Calu3 (cell line): ENCODE measurements at regions not wholly inside any gene's neighbourhood (a gene's known extent, or its start where the extent isn't known, plus 50 kb on each side); places are given as distances from the start of the nearest gene placed in this dataset.

Source experiments
- BruUV-seq: library from RNA; stranded (reverse); fragments of 400-500 nt; replicated peaks from 2 replicates; lab custom pipeline; 2021; lab: Mats Ljungman, UMichigan
- CTCF ChIA-PET: fragments of 300-600 bp; sonication (Branson Sonifier 250); formaldehyde crosslinking; loops from one replicate; lab custom pipeline; 2022; ENCODE audit warnings: antibody characterized with exemption; lab: Charles Lee
- DNase-seq: peaks from one replicate; pipeline ENCODE4 v3.0.0; 2022
- H3K27ac Mint-ChIP-seq: one replicate; pipeline ENCODE4 v1.8.0; 2022; ENCODE audit warnings: mixed read lengths; ENCODE audit not compliant: unreplicated experiment
- H3K27me3 Mint-ChIP-seq: one replicate; pipeline ENCODE4 v1.8.0; 2022; ENCODE audit warnings: mixed read lengths; ENCODE audit not compliant: unreplicated experiment
- H3K36me3 Mint-ChIP-seq: one replicate; pipeline ENCODE4 v1.8.0; 2022; ENCODE audit warnings: mild to moderate bottlenecking, moderate library complexity, mixed read lengths; ENCODE audit not compliant: insufficient read depth, unreplicated experiment
- H3K4me1 Mint-ChIP-seq: one replicate; pipeline ENCODE4 v1.8.0; 2022; ENCODE audit warnings: mild to moderate bottlenecking, low read depth, mixed read lengths; ENCODE audit not compliant: unreplicated experiment
- H3K4me3 Mint-ChIP-seq: one replicate; pipeline ENCODE4 v1.8.0; 2022; ENCODE audit warnings: mild to moderate bottlenecking, low read depth, moderate library complexity, mixed read lengths; ENCODE audit not compliant: unreplicated experiment
- H3K9me3 Mint-ChIP-seq: one replicate; pipeline ENCODE4 v1.8.0; 2022; ENCODE audit warnings: low read depth, mixed read lengths; ENCODE audit not compliant: unreplicated experiment
- CTCF ChIP-seq: fragments of 200-600 bp; IDR thresholded peaks from one replicate; pipeline ENCODE4 v1.8.0; 2022; ENCODE audit warnings: antibody characterized with exemption; ENCODE audit not compliant: unreplicated experiment
- intact Hi-C: fragments of 100-400 bp; cut with micrococcal nuclease; formaldehyde crosslinking; loops from one replicate; pipeline ENCODE4 v1.10.0; 2022; ENCODE audit not compliant: unreplicated experiment

DNA sequence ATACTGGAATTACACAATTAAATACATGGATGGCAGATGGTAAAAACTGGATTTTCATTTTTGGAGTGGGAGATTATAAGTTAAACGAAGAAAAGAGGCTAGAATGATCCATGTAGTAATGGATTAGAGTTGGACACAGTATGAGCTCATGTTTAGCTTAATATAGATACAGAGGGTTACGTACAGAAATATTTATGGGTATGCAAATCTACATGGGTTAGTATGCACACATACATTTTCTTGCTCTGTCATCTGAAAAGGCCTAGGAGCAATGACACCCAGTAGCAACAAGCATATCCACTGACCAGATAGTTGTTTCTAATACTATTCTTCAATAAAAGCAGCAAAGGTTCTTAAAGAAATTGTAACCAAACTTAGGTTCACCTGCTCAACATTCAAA lies 366.4 kb downstream of the SEMA3D start:
- CTCF ChIA-PET: no interaction called here
- H3K27me3 Mint-ChIP-seq: no peaks in the 10 kb centered on the region
- intact Hi-C loops: no loop called here
- H3K9me3 Mint-ChIP-seq: no peaks in the 10 kb centered on the region
- H3K4me1 Mint-ChIP-seq: no peaks in the 10 kb centered on the region
- no peak for DNase-seq
- no peak overlapping the region for H3K27ac Mint-ChIP-seq
- TF ChIP-seq CTCF: no peak
- H3K4me3 Mint-ChIP-seq: no peak overlapping the region
- BruUV-seq: no TSS peak
- no peaks in the 10 kb centered on the region for H3K36me3 Mint-ChIP-seq

GRCh38 chr7:84817016-84817415 lies 369.8 kb downstream of the SEMA3D start:
- Mint-ChIP-seq H3K9me3 (no peaks in the 10 kb centered on the region), H3K36me3 (no peaks in the 10 kb centered on the region), H3K4me1 (no peaks in the 10 kb centered on the region), H3K27ac (no peak overlapping the region), H3K4me3 (no peak overlapping the region), H3K27me3 (no peaks in the 10 kb centered on the region)
- no peak for DNase-seq
- CTCF ChIA-PET: no interaction called here
- no TSS peak for BruUV-seq
- intact Hi-C loops: no loop called here
- no peak for TF ChIP-seq CTCF

DNA sequence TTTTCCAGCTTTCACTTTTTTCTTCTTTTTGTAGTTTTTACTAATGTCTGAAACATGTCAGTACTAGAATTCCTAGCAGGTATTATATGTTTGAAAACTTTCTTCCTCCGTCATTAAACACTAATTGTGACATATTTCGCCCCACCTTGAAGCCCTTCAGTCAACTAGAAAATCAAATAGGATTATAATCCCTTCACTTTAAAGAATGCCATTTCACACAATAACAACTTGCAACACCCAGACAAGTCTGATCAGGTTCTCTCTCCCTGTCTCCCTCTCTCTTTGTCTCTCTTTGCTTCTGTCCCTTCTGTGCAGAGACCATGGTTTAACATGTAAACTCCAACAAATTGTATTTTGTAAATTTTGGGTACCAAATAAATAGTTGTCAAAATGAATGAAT lies 373.5 kb downstream of the SEMA3D start:
- no TSS peak for BruUV-seq
- H3K36me3 Mint-ChIP-seq: no peaks in the 10 kb centered on the region
- intact Hi-C loops: no loop called here
- H3K9me3 Mint-ChIP-seq: no peaks in the 10 kb centered on the region
- no peak for TF ChIP-seq CTCF
- H3K4me3 Mint-ChIP-seq: no peak overlapping the region
- no peaks in the 10 kb centered on the region for H3K4me1 Mint-ChIP-seq
- H3K27me3 Mint-ChIP-seq: no peaks in the 10 kb centered on the region
- CTCF ChIA-PET: no interaction called here
- H3K27ac Mint-ChIP-seq: no peak overlapping the region
- no peak for DNase-seq

DNA sequence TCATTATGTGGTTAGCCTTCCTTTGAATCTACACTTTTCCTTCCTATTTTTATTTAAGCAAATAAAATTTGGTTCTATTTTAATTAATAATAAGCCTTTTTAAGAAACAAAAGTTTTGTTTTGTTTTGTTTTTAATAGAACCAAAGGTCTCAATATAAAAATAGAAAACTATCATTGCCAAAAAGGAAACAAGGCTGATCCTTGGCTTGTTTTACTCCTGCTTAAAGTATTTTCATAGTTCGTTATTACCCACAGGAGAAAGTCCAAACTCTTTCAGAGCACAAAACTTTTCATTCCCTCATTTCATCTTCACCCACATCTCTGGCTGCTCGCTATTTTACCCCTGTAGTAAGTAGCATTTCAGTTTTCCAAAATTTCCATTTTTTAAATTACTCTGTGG lies 374.8 kb downstream of the SEMA3D start:
- CTCF ChIA-PET: no interaction called here
- Mint-ChIP-seq H3K36me3 (no peaks in the 10 kb centered on the region), H3K27me3 (no peaks in the 10 kb centered on the region), H3K9me3 (no peaks in the 10 kb centered on the region), H3K4me1 (no peaks in the 10 kb centered on the region), H3K4me3 (no peak overlapping the region), H3K27ac (no peak overlapping the region)
- BruUV-seq: no TSS peak
- intact Hi-C loops: no loop called here
- no peak for TF ChIP-seq CTCF
- no peak for DNase-seq
